Gastroesophageal sphincter (tissue), 3 donors: ENCODE measurements at regions not wholly inside any gene's neighbourhood (a gene's known extent, or its start where the extent isn't known, plus 50 kb on each side); places are given as distances from the start of the nearest gene placed in this dataset.

Experiments used
- CTCF ChIP-seq, 4 experiments: fragments of 200-600 bp in 2 of 4; fragments of 450-650 bp in 2 of 4; sonication (generic) in 1 of 4; IDR thresholded peaks; one replicate each; pipeline ENCODE4 v1.5.1; 2017 to 2019; ENCODE audit warnings: antibody characterized with exemption in 4 of 4, mild to moderate bottlenecking in 2 of 4, moderate library complexity in 2 of 4
- EP300 ChIP-seq: sonication (generic); formaldehyde crosslinking; IDR thresholded peaks from one replicate; pipeline ENCODE4 v1.6.1; 2017; ENCODE audit warnings: antibody characterized with exemption, mild to moderate bottlenecking
- POLR2A ChIP-seq, 2 donors: fragments of 450-650 bp; IDR thresholded peaks; one replicate each; pipeline ENCODE4 v1.6.1; 2017; ENCODE audit warnings: antibody characterized with exemption in 2 of 2, mild to moderate bottlenecking in 2 of 2, moderate library complexity in 1 of 2

GRCh38 chr4:104015680-104016079 is 295.9 kb upstream of the TACR3 start:
- TF ChIP-seq POLR2A (IDR thresholded peaks at IDR 0.05) (no peak), CTCF (IDR thresholded peaks at IDR 0.05) (no peak), EP300 (no peak)
